HG03045 (cell line): ENCODE measurements at regions not wholly inside any gene's neighbourhood (a gene's known extent, or its start where the extent isn't known, plus 50 kb on each side); places are given as distances from the start of the nearest gene placed in this dataset.
"Not testable (repeated sequence)": the region's sequence is repeated elsewhere in the genome, so short reads cannot be mapped to it uniquely, and the experiment has no call there.

Experiments used
- ATAC-seq: cut with Tn5 transposase; IDR thresholded peaks from one replicate; pipeline ENCODE4 v1.9.1; 2021; ENCODE audit warnings: mild to moderate bottlenecking, moderate library complexity; ENCODE audit not compliant: unreplicated experiment

- ATAC-seq = no peak
These were observed 481.9 kb downstream of the TBC1D32 start for GRCh38 chr6:120852293-120852849.

- ATAC-seq = no peak
These were observed 508.0 kb downstream of the TBC1D32 start for GRCh38 chr6:120826253-120826652.

DNA sequence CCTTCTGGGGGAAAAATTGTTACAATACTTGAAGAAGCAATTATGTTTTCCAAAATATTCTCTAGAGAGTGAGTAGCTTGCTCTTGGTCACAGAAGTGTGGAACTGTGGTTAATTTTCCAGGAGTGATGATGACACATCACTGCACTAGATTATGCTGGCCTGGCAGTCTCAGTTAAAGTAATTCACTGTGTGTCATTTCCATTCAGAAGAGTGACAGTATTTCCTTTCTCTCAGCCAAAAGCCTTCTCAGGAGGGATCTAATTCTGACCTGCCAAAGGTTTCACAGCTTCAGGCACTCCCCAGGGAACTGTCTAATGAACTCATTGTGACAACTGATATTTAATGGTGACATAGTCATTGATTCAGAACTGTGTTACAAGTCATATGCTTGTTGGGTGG is 517.5 kb downstream of the TBC1D32 start:
- ATAC-seq = no peak

DNA sequence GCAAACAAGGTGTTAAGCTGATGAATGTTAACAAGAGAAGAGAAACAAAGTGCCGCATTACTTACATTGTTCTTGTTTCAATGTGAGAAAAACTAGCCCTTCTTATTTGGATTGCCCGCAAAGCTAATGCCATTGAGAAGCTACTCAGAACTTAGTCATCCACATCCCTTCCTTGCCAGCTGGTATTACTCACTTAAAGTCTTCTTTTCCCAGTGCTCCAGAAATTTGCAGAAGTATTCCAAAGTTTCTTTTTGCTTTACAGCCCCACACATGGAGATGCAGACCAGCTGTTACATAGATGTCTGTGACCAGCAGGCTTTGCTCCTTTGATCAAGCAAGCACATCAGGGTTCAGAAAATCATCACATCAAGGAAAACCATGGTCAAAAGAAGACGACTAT is 529.0 kb downstream of the TBC1D32 start:
- ATAC-seq = no peak

DNA sequence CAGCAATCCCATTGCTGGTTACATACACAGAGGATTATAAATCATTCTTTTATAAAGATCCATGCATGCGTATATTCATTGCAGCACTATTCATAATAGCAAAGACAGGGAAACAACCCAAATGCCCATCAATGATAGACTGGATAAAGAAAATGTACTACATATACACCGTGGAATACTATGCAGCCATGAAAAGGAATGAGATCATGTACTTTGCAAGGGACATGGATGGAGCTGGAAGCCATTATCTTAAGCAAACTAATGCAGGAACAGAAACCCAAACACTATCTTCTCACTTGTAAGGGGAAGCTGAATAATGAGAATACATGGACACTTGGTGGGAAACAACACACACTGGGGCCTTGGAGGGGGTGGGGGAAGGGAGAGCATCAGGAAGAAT is 529.7 kb downstream of the TBC1D32 start:
- no peak for ATAC-seq

- no peak for ATAC-seq
These were observed 547.6 kb downstream of the TBC1D32 start for GRCh38 chr6:120786682-120787081.

DNA sequence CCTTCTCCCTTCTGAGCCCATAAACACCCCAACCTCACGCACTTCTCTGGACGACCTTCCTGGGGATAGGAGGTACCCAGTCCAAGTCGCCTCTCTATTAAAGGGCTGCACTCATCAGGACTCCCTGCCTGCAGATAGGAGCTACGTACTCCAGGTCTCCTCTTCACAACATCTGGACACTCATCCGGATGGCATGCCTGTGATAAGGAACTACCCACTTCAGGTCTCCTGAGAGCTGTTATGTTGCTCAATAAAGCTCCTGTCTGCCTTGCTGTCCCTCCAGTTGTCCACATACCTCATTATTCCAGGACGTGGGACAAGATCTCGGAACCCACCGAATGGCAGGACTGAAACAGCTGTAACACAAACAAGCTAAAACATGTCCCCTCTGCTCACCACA is 548.0 kb downstream of the TBC1D32 start:
- ATAC-seq = no peak

- ATAC-seq = no peak
These were observed 548.7 kb downstream of the TBC1D32 start for GRCh38 chr6:120785459-120786086.

DNA sequence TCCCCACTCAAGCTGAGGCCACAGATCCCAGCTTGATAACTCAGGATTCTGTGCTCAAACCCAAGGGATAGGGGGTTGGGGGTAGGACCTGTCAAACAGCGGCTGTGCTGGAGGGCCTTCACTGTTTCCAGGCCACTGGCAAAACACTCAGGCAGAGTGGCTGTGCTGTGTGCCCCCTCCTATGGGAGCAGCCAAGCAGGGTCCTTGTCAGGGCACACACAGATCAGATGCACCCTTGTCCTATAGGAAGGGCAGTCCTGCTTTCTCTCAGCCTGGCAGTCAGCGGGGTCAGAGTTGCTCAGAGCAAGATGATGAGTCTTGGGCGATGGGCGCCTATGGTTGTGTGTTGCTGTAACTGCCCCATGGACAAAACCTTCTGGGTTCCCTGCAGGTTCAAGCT is 554.8 kb downstream of the TBC1D32 start:
- ATAC-seq = no peak

DNA sequence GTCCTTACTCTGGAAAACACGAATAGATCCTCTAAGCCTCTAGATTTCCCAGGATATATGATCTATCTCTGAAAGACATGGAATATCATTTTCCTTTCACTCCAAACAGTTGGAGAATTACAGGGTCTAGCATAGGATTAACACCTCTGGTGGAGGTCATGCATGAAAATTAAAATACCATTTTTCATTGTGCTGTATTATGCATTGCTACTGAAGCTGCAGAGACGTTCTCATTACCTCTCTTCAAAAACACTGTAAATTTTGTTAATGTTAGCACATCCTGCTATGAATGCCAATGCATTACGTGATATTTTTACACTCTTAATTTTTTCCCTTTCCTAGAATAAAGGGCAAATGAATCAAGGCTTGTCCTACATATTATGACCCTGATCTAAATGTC is 558.6 kb downstream of the TBC1D32 start:
- no peak for ATAC-seq

DNA sequence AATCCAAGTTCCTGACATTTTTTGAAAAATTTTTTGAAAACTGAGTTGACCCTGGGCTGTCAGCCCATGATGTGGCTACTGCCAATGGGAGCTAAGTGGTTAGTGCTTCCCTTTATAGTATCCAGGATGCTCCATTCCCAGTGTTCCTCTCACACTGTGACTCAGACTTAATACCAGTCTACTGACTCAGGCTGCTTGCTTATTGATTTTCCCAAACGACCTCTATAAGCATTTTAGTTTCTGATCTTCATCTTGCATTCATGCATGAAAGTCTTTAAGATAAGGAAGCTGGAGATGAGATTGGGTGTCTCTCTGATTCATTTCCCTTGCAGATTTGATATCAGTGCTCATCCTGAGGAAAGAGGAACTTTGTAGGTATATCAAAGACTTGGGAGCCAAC is 560.0 kb downstream of the TBC1D32 start:
- ATAC-seq = no peak

GRCh38 chr6:120771019-120771418 is 563.3 kb downstream of the TBC1D32 start:
- ATAC-seq = no peak

- no peak for ATAC-seq
These were observed 570.0 kb downstream of the TBC1D32 start for GRCh38 chr6:120764312-120764711.

- no peak for ATAC-seq
These were observed 574.7 kb downstream of the TBC1D32 start for GRCh38 chr6:120759570-120759969.

- ATAC-seq = not testable (repeated sequence)
These were observed 585.7 kb downstream of the TBC1D32 start for GRCh38 chr6:120748574-120748973.

GRCh38 chr6:120736740-120737139 is 597.5 kb downstream of the TBC1D32 start:
- ATAC-seq = no peak

DNA sequence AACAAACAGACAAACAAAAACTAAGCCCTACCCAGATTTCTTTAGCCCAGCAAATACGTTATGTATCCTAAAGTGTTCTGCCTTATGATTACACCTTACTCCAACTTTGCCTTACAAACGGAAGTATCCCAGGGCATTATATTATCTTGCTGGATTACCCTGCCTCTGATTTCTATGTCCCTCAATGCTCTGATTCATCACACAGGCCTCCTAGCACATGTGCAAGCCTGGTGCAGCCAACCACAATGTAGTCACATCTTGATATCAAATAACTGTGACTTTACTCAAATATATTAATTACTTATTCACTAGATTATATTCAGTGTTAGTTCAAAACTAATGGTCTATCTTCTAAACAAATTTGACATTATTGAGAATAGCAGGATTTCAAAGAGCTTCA is 598.6 kb downstream of the TBC1D32 start:
- no peak for ATAC-seq

DNA sequence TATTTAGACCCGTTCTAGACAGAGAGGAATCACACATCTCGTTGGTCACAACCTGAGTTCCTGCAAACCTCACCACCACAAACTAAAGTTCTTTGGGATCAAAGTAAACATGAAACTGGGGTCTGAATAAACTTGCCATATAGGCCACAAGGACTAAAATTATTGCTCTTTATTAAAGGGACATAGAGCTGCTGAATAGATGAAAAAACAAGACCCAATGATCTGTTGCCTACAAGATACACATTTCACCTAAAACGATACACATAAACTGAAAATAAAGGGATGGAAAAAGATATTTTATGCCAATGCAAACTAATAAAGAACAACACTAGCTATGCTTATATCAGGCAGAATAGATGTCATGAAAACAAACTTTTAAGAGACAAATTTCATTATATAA is 623.0 kb downstream of the TBC1D32 start:
- no peak for ATAC-seq

DNA sequence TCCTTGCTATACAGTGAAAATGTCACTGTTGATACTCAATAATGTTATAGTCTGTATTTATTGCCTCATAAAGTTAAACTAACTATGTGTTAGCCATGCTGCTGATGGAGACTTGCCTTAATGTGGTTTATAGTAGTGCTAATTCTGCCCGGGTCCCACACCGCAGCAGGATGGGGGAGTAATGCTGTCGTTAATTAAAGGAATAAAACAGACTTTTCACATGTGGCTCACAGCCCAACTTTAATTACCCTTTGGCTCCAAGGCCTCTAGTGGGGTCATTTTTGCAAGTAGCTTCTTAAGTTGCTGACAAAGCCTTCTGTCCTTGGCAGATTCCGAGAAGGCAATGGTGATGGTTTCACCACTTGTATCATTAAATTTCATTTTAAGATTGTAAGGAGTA is 634.3 kb downstream of the TBC1D32 start:
- ATAC-seq = no peak

- ATAC-seq = no peak
These were observed 647.8 kb downstream of the TBC1D32 start for GRCh38 chr6:120686492-120686891.

DNA sequence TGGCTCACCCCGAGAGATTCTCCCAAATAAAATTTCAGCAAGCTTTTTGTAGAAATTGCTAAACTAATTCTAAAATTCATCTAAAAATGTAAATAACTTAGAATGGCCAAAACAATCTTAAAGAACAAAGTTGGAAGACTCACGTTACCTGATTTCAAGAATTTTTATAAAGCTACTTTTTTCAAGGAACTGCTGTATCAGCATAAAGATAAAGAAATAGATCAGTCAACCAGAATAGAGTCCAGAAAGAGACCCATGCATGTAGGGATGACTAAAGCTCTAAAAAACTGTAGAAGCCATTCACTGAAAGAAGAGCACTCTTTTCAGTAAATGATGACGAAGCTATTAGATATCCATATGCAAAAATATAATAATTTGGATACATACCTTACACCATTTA is 652.1 kb downstream of the TBC1D32 start:
- ATAC-seq = no peak

DNA sequence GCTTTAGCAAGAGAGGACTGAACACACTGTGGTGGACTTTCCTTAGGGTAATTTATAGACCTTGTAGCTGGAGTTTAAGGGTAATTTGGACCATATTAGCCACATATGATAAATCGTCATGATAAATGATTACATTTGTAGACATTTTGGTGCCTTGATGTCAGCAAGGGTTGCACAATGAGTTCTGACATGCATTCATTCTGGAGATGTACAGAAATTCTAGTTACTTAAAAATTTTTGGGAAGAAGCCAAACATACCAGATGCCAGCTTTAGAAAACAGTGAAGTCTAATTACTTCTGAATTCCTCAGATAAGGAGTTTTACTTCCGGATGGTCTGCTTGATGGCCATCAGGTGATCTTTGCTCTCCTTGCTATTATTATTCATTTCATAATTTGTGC is 653.1 kb downstream of the TBC1D32 start:
- ATAC-seq = no peak

- ATAC-seq = no peak
These were observed 658.4 kb downstream of the TBC1D32 start for GRCh38 chr6:120675886-120676285.
